PFSK-1 (cell line): ENCODE measurements at regions not wholly inside any gene's neighbourhood (a gene's known extent, or its start where the extent isn't known, plus 50 kb on each side); places are given as distances from the start of the nearest gene placed in this dataset.

ENCODE experiments used
- FOXP2 ChIP-seq: optimal IDR thresholded peaks from 2 replicates; pipeline ENCODE3; 2011; ENCODE audit warnings: borderline replicate concordance, control low read depth, inconsistent platforms; ENCODE audit not compliant: insufficient read depth; ENCODE audit errors: extremely low read length, extremely low read depth
- POLR2AphosphoS5 ChIP-seq: IDR thresholded peaks from 2 replicates; pipeline ENCODE4 v1.6.1; 2012; ENCODE audit warnings: low read depth, mild to moderate bottlenecking, control low read depth, low read length, moderate library complexity
- REST ChIP-seq, 2 experiments: IDR thresholded peaks; 2 replicates each; pipeline versions ENCODE4 v1.6.1 to v1.8.0; 2011 to 2012; ENCODE audit warnings: low read depth in 2 of 2, low read length in 2 of 2, control low read depth in 1 of 2, inconsistent platforms in 1 of 2, mild to moderate bottlenecking in 1 of 2, moderate library complexity in 1 of 2; ENCODE audit not compliant: insufficient read depth in 1 of 2
- SIN3A ChIP-seq: IDR thresholded peaks from 2 replicates; pipeline ENCODE4 v1.6.1; 2012; ENCODE audit warnings: mild to moderate bottlenecking, low read length, moderate library complexity, borderline replicate concordance; ENCODE audit not compliant: insufficient read depth
- TAF1 ChIP-seq: IDR thresholded peaks from 2 replicates; pipeline ENCODE4 v1.6.1; 2012; ENCODE audit warnings: low read length, control low read depth, borderline replicate concordance; ENCODE audit not compliant: insufficient read depth

DNA sequence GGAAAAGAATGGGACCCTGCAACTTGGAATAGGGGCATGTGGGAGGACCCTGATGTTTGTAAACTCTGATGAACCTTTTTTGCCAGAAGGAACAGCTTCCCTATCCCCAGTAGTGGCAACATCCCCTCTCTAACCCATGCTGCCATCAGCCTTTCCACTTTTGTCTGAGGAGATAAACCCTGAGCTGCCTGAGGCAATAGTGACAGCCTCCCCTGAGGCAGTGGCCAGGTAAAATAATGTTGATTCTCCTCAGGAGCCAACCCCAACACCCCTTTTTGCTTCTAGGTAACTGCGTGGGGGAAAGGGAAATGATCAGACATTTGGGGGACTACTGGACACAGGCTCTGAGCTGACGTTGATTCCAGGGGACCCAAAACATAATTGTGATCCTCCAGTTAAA lies 106.8 kb upstream of the NPAS2 start:
- TF ChIP-seq FOXP2, result no peak
- no peak for TF ChIP-seq SIN3A
- no peak for TF ChIP-seq REST (IDR thresholded peaks at IDR 0.05; ENCODE audit: insufficient read depth in 1 of 2, low read depth in 2 of 2, low read length in 2 of 2)
- no peak for TF ChIP-seq TAF1
- TF ChIP-seq POLR2AphosphoS5, result no peak

DNA sequence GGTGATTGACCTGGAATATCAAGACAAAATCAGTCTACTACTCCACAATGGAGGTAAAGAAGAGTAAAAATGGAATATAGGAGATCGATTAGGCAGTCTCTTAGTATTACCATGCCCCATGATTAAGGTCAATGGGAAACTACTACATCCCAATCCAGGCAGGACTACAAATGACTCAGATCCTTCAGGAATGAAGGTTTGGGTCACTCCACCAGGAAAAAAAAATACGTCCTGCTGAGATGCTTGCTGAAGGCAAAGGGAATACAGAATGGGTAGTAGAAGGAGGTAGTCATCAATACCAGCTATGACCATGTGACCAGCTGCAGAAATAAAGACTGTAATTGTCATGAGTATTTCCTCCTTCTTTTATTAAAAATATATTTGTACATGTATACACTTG lies 103.4 kb upstream of the NPAS2 start:
- TF ChIP-seq REST (IDR thresholded peaks at IDR 0.05; ENCODE audit: insufficient read depth in 1 of 2, low read depth in 2 of 2, low read length in 2 of 2), result no peak
- no peak for TF ChIP-seq TAF1
- TF ChIP-seq POLR2AphosphoS5, result no peak
- no peak for TF ChIP-seq FOXP2
- TF ChIP-seq SIN3A, result no peak

GRCh38 chr2:100718065-100718629 lies 101.8 kb upstream of the NPAS2 start:
- no peak for TF ChIP-seq POLR2AphosphoS5
- TF ChIP-seq REST (IDR thresholded peaks at IDR 0.05; ENCODE audit: insufficient read depth in 1 of 2, low read depth in 2 of 2, low read length in 2 of 2), result no peak
- no peak for TF ChIP-seq FOXP2
- TF ChIP-seq SIN3A, result no peak
- no peak for TF ChIP-seq TAF1

DNA sequence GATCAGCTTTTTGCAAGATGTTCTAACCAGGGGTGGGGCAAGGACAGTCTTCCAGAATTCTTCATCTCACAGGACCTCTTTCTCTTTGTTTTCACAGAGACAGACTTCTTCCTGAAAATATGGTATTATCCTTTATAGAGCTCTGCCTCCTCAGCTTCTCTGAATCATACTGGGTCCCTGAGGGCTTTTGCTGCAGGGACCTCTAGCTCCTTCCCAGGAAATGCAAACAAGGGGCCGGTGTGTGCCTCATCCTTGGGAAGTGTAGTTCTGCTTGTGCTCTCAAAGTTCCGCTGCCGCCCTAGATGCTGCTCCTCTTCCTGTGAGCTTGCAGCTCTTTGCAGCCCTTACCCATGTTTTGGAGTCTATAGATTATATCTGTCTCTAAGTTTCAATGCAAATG lies 99.5 kb upstream of the NPAS2 start:
- TF ChIP-seq POLR2AphosphoS5 (no peak), FOXP2 (no peak), REST (IDR thresholded peaks at IDR 0.05; ENCODE audit: insufficient read depth in 1 of 2, low read depth in 2 of 2, low read length in 2 of 2) (no peak), SIN3A (no peak), TAF1 (no peak)

DNA sequence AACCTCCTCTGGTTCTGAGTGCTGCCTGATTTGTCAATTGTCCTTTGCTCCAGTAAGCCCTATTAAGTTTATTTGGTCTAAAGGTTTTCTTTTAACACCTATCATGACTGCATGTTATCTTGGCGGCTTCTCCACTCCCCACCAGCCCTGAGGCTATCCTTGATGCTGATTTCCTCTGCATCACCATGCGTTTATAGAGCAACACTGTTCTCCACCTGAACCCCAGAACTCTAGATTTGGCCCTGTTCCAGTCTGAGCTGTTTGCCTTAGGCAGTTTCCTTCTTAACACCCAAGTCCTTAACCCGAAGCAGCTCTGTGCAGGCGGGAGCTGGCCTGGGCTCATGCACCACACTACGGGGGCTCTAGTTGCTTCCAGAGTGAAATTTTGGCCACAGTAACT lies 98.2 kb upstream of the NPAS2 start:
- no peak for TF ChIP-seq TAF1
- TF ChIP-seq REST (IDR thresholded peaks at IDR 0.05; ENCODE audit: insufficient read depth in 1 of 2, low read depth in 2 of 2, low read length in 2 of 2), result no peak
- TF ChIP-seq POLR2AphosphoS5, result no peak
- TF ChIP-seq SIN3A, result no peak
- no peak for TF ChIP-seq FOXP2
